Thoracic aorta (tissue), 2 donors: ENCODE measurements at regions not wholly inside any gene's neighbourhood (a gene's known extent, or its start where the extent isn't known, plus 50 kb on each side); places are given as distances from the start of the nearest gene placed in this dataset.
A peak's percentile ranks its signal among the peaks of the same experiment; 100 is the strongest.
"Not testable (repeated sequence)": the region's sequence is repeated elsewhere in the genome, so short reads cannot be mapped to it uniquely, and the experiment has no call there.

Source experiments
- ATAC-seq: fragments of 150-250 bp; one replicate; pipeline ENCODE4 v1.8.0; 2017; ENCODE audit warnings: low read depth; ENCODE audit not compliant: insufficient number of reproducible peaks, low FRiP score
- DNase-seq: peaks from one replicate; pipeline ENCODE4 v3.0.0-alpha.2; 2020; ENCODE audit warnings: low spot score
- H3K27ac ChIP-seq, 2 donors: fragments of 200-600 bp; sonication (generic); 1 replicate in 1 of 2; 2 replicates in 1 of 2; pipeline ENCODE4 v1.5.1; 2016; ENCODE audit warnings: mild to moderate bottlenecking in 2 of 2, moderate library complexity in 2 of 2
- H3K27me3 ChIP-seq: fragments of 200-600 bp; sonication (generic); replicated peaks from 2 replicates; pipeline ENCODE4 v1.6.0; 2016; ENCODE audit warnings: mild to moderate bottlenecking; ENCODE audit not compliant: insufficient read depth
- H3K36me3 ChIP-seq: fragments of 200-600 bp; sonication (generic); one replicate; pipeline ENCODE4 v1.5.1; 2016
- H3K4me1 ChIP-seq, 2 donors: fragments of 200-600 bp; sonication (generic); 1 replicate in 1 of 2; 2 replicates in 1 of 2; pipeline versions ENCODE4 v1.5.1 to v1.6.0; 2016; ENCODE audit warnings: low read depth in 2 of 2, mild to moderate bottlenecking in 1 of 2; ENCODE audit not compliant: control insufficient read depth in 1 of 2
- H3K4me3 ChIP-seq: fragments of 200-600 bp; sonication (generic); 2 replicates; pipeline ENCODE4 v1.5.1; 2016; ENCODE audit warnings: mild to moderate bottlenecking
- H3K9me3 ChIP-seq: fragments of 200-600 bp; sonication (generic); 2 replicates; pipeline ENCODE4 v1.5.1; 2016
- TF ChIP-seq, protein P1 (sequence below): fragments of 200-600 bp; sonication (generic); IDR thresholded peaks from one replicate; pipeline ENCODE4 v1.5.1; 2019; ENCODE audit warnings: antibody characterized with exemption

DNA sequence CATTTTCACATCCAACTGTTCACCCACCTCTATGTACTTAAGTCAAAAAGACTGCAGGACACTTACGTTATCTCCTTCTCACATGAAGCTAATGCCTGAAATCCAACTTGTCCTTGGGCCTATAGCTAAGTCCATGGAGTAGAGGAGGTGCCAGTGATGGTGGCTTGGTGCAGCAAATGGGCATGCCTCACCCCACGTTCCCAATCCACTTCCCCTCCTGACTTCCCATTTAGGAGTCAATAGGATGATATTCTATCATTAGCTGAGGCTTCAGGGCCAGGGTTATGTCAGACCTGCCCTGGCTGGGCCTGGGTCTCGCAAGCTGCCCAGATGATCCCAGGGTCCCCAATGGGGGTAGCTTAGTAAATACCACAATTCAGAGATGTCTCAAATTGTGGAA lies 410.4 kb downstream of the MAFB start:
- no peaks in the 10 kb centered on the region for H3K27me3 ChIP-seq
- H3K4me1 ChIP-seq: peaks cover 0 to 17% of the 10 kb centered on the region in 2 donors
- H3K4me3 ChIP-seq: no peak overlapping the region
- DNase-seq: no peak
- peak overlapping the region in 1 of 2 donors; percentile 0 for H3K27ac ChIP-seq
- no peaks in the 10 kb centered on the region for H3K36me3 ChIP-seq
- ATAC-seq: no peak
- TF ChIP-seq, protein P1, sequence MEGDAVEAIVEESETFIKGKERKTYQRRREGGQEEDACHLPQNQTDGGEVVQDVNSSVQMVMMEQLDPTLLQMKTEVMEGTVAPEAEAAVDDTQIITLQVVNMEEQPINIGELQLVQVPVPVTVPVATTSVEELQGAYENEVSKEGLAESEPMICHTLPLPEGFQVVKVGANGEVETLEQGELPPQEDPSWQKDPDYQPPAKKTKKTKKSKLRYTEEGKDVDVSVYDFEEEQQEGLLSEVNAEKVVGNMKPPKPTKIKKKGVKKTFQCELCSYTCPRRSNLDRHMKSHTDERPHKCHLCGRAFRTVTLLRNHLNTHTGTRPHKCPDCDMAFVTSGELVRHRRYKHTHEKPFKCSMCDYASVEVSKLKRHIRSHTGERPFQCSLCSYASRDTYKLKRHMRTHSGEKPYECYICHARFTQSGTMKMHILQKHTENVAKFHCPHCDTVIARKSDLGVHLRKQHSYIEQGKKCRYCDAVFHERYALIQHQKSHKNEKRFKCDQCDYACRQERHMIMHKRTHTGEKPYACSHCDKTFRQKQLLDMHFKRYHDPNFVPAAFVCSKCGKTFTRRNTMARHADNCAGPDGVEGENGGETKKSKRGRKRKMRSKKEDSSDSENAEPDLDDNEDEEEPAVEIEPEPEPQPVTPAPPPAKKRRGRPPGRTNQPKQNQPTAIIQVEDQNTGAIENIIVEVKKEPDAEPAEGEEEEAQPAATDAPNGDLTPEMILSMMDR: no peak
- no peaks in the 10 kb centered on the region for H3K9me3 ChIP-seq

DNA sequence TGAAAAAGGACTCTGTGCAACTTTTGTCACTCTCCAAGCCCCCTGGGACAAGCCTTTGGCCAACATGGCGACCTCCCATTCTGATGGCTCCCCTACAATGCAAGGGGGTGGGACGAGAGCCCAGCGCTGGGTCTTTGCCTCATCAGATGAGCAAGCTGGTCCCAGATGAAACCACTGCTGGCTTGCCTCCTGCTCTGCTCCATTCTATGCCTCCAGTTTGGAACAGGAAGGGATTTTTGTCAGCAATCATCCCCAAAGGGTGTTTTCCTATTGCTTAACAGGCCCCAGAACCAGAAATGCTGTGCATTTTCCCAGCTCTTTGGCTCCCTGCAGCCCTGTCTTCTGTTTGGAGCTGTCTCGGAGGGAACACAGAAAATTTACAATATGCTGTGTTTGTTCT lies 412.7 kb downstream of the MAFB start:
- Histone ChIP-seq H3K9me3 (no peaks in the 10 kb centered on the region), H3K4me1 (peaks cover 0 to 17% of the 10 kb centered on the region in 2 donors), H3K27me3 (no peaks in the 10 kb centered on the region), H3K36me3 (no peaks in the 10 kb centered on the region), H3K27ac (no peak overlapping the region), H3K4me3 (no peak overlapping the region)
- ATAC-seq (no peak), DNase-seq (no peak)
- TF ChIP-seq, protein P1: no peak

DNA sequence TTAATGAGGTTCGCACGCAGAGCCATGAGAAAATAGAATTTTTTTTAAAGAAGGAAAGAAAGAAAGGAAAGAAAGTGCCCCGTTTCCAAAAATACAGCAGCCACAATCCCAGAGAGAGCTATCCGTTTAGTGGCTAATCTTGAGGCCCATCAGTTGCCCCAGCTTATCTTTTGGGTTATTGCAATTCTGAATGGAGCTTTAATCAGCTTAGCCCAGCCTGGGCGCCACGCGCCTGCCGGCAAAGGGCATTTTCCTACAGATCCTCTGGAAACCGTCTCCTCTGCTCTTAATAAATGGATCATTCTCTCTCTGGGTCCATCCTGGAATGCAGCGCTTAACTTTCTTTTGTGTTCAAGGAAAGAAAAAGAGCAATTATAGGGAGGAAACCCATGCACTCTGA lies 413.3 kb downstream of the MAFB start:
- no peak for ATAC-seq

DNA sequence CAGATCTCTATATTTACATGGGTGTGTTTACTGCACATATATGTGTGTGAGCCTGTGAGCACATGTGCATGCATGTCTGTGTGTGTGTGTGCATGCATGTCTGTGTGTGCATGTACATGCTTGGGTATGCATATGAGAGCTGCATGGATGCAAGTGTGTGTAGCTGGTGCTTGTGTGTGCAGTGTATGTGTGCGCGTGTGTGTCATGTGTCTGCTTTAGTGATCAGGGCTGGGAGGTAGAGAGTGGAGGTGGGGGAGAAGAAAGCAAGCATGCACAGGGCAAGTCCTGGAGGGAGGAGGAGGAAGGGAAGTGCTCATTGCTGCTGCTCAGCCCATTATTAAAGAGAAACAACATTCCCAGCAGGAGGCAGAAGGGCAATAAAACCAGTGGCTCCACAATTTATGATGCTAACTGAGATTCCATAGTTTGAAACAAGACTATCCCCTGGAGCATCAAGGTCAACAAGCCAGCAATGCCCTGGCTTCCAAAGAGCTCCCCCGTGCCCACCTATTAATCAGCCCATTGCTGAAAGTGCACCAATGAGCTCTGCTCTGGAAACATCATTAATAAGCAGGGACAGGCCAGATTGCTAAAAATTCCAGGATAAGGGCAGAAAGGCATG lies 414.0 kb downstream of the MAFB start:
- H3K27ac ChIP-seq: no peak overlapping the region
- H3K4me1 ChIP-seq: peaks cover 0 to 15% of the 10 kb centered on the region in 2 donors
- TF ChIP-seq, protein P1: no peak
- DNase-seq (no peak), ATAC-seq (no peak)
- no peaks in the 10 kb centered on the region for H3K27me3 ChIP-seq
- H3K4me3 ChIP-seq: no peak overlapping the region
- H3K9me3 ChIP-seq: no peaks in the 10 kb centered on the region
- H3K36me3 ChIP-seq: no peaks in the 10 kb centered on the region

More for the DNA sequence above, 413.3 kb downstream of the MAFB start:
- Histone ChIP-seq H3K4me1 (peaks cover 0 to 17% of the 10 kb centered on the region in 2 donors), H3K27ac (no peak overlapping the region), H3K9me3 (no peaks in the 10 kb centered on the region), H3K27me3 (no peaks in the 10 kb centered on the region), H3K36me3 (no peaks in the 10 kb centered on the region), H3K4me3 (no peak overlapping the region)
- TF ChIP-seq, protein P1: no peak
- no peak for DNase-seq

DNA sequence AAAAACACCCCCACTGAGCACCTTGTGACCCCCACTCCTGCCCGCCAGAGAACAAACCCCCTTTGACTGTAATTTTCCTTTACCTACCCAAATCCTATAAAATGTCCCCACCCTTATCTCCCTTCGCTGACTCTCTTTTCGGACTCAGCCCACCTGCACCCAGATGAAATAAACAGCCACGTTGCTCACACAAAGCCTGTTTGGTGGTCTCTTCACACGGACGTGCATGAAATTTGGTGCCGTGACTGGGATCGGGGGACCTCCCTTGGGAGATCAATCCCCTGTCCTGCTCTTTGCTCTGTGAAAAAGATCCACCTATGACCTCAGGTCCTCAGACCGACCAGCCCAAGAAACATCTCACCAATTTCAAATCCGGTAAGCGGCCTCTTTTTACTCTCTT lies 419.8 kb downstream of the MAFB start:
- not testable (repeated sequence) for H3K36me3 ChIP-seq, H3K9me3 ChIP-seq, DNase-seq, H3K27ac ChIP-seq, H3K4me1 ChIP-seq, H3K4me3 ChIP-seq, ATAC-seq, H3K27me3 ChIP-seq
